Adrenal gland (tissue), 5 donors: ENCODE measurements at regions not wholly inside any gene's neighbourhood (a gene's known extent, or its start where the extent isn't known, plus 50 kb on each side); places are given as distances from the start of the nearest gene placed in this dataset.

ENCODE experiments used
- POLR2A ChIP-seq, 2 donors: fragments of 450-650 bp; IDR thresholded peaks; one replicate each; pipeline ENCODE4 v1.6.1; 2017; ENCODE audit warnings: antibody characterized with exemption in 2 of 2, mild to moderate bottlenecking in 2 of 2, moderate library complexity in 1 of 2
- TF ChIP-seq, protein P1 (sequence below), 6 experiments: fragments of 450-650 bp in 4 of 6; fragments of 200-600 bp in 2 of 6; sonication (generic) in 1 of 6; IDR thresholded peaks; 1 replicate in 5 of 6; 2 replicates in 1 of 6; pipeline versions ENCODE4 v1.5.1 to v1.8.0; 2016 to 2021; ENCODE audit warnings: antibody characterized with exemption in 6 of 6, mild to moderate bottlenecking in 2 of 6, moderate library complexity in 1 of 6
- donor health status: DM: no; HTN: no; CAD: no.

DNA sequence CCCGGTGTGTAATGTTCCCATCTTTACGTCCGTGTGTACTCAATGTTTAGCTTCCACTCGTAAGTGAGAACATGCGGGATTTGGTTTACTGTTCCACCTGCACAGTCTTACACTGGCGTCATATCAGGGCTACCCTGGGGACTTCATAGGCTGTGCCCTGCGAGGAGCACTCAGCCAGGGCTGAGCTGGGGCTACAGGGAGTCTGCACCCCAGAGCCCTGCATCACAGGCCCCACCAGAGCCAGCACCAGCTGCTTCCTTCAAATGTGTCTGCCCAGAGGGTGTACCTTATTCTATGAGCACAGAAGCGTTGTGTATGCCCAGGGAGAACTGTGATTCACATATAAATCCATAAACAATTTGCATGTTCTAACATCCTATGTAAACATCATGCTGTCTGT, 277.1 kb downstream of the TCERG1L start:
- TF ChIP-seq, protein P1, sequence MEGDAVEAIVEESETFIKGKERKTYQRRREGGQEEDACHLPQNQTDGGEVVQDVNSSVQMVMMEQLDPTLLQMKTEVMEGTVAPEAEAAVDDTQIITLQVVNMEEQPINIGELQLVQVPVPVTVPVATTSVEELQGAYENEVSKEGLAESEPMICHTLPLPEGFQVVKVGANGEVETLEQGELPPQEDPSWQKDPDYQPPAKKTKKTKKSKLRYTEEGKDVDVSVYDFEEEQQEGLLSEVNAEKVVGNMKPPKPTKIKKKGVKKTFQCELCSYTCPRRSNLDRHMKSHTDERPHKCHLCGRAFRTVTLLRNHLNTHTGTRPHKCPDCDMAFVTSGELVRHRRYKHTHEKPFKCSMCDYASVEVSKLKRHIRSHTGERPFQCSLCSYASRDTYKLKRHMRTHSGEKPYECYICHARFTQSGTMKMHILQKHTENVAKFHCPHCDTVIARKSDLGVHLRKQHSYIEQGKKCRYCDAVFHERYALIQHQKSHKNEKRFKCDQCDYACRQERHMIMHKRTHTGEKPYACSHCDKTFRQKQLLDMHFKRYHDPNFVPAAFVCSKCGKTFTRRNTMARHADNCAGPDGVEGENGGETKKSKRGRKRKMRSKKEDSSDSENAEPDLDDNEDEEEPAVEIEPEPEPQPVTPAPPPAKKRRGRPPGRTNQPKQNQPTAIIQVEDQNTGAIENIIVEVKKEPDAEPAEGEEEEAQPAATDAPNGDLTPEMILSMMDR (IDR thresholded peaks at IDR 0.05) = no peak
- TF ChIP-seq POLR2A (IDR thresholded peaks at IDR 0.05) = no peak
